ENCODE measurements at regions not wholly inside any gene's neighbourhood (a gene's known extent, or its start where the extent isn't known, plus 50 kb on each side); places are given as distances from the start of the nearest gene placed in this dataset.

- TF ChIP-seq CTCF (IDR thresholded peaks at IDR 0.05) (no peak), SIN3A (IDR thresholded peaks at IDR 0.05; ENCODE audit: borderline replicate concordance, low read depth, low read length) (no peak), SMC3 (IDR thresholded peaks at IDR 0.05; ENCODE audit: low read depth, low read length) (no peak), EP300 (IDR thresholded peaks at IDR 0.05; ENCODE audit: borderline replicate concordance in 1 of 2, low read depth in 1 of 2, low read length in 1 of 2) (no peak), FOXM1 (IDR thresholded peaks at IDR 0.05; ENCODE audit: low read depth) (no peak), TEAD4 (IDR thresholded peaks at IDR 0.05; ENCODE audit: borderline replicate concordance, insufficient read depth) (no peak), ELF1 (IDR thresholded peaks at IDR 0.05) (no peak), RAD21 (IDR thresholded peaks at IDR 0.05; ENCODE audit: low read length) (no peak), POLR2AphosphoS5 (IDR thresholded peaks at IDR 0.05; ENCODE audit: low read depth, low read length) (no peak), IRF3 (IDR thresholded peaks at IDR 0.05; ENCODE audit: low read depth, low read length) (no peak), FOXJ3 (CRISPR knock-in tag; IDR thresholded peaks at IDR 0.05) (no peak), USF1 (IDR thresholded peaks at IDR 0.05; ENCODE audit: borderline replicate concordance, low read depth) (no peak), TAF1 (IDR thresholded peaks at IDR 0.05; ENCODE audit: borderline replicate concordance, low read depth, low read length) (no peak)
- TF ChIP-seq, protein P1, sequence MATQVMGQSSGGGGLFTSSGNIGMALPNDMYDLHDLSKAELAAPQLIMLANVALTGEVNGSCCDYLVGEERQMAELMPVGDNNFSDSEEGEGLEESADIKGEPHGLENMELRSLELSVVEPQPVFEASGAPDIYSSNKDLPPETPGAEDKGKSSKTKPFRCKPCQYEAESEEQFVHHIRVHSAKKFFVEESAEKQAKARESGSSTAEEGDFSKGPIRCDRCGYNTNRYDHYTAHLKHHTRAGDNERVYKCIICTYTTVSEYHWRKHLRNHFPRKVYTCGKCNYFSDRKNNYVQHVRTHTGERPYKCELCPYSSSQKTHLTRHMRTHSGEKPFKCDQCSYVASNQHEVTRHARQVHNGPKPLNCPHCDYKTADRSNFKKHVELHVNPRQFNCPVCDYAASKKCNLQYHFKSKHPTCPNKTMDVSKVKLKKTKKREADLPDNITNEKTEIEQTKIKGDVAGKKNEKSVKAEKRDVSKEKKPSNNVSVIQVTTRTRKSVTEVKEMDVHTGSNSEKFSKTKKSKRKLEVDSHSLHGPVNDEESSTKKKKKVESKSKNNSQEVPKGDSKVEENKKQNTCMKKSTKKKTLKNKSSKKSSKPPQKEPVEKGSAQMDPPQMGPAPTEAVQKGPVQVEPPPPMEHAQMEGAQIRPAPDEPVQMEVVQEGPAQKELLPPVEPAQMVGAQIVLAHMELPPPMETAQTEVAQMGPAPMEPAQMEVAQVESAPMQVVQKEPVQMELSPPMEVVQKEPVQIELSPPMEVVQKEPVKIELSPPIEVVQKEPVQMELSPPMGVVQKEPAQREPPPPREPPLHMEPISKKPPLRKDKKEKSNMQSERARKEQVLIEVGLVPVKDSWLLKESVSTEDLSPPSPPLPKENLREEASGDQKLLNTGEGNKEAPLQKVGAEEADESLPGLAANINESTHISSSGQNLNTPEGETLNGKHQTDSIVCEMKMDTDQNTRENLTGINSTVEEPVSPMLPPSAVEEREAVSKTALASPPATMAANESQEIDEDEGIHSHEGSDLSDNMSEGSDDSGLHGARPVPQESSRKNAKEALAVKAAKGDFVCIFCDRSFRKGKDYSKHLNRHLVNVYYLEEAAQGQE (IDR thresholded peaks at IDR 0.05; ENCODE audit: low read depth, low read length) = no peak
Measured at GRCh38 chr14:42893183-42893582, 1286.5 kb downstream of the LRFN5 start.

All from SK-N-SH (cell line).